ENCODE measurements at regions not wholly inside any gene's neighbourhood (a gene's known extent, or its start where the extent isn't known, plus 50 kb on each side); places are given as distances from the start of the nearest gene placed in this dataset.

DNA sequence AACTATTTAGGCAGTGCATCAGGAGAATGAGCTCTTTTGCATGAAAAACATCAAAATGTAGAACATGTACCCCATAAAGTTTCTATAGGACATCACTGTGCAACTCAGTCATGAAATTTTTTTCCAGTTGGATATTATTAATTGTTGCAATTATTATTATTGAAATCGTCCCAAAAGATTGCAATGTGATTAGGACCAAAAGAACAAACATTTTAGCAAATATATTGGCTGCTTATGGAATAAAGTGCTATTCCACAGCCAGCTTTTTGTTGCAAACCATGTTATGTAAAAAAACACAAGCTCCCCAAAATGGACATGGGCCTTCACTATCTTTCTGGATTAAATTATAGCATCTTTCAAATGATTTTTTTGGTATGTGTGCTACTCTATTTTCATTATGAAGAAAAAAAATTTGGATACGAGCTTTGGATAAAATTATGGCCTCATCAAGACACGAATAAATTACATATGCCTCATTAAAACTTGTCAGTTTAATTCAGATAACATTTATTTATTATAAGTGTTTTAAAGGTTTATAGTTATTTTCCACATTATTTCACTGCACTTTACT lies 262.7 kb upstream of the TCF21 start:
- DNase-seq (ENCODE audit: extremely low read depth in 1 of 4, low spot score in 3 of 4) (no peak), FAIRE-seq (no peak), ATAC-seq (no peak)
- WGBS (ENCODE audit: insufficient coverage, low coverage, missing lambda C conversion rate) = 0% methylated on average over 3 of the region's 3 CpGs
- Histone ChIP-seq H3K9me3 (replicated peaks; ENCODE audit: control insufficient read depth, insufficient read depth, low read depth, low read length) (no peaks in the 10 kb centered on the region), H3K4me3 (no peak overlapping the region), H3K27ac (ENCODE audit: extremely low read depth, low read depth, low read length) (no peak overlapping the region), H3K4me1 (replicated peaks in 1 of 2; ENCODE audit: control insufficient read depth in 2 of 2, insufficient read depth in 2 of 2, low read length in 2 of 2) (no peaks in the 10 kb centered on the region), H3K79me2 (ENCODE audit: control insufficient read depth, insufficient read depth, low read length) (no peaks in the 10 kb centered on the region), H3K9me1 (ENCODE audit: control insufficient read depth, insufficient read depth, low read length) (no peaks in the 10 kb centered on the region), H4K20me1 (replicated peaks; ENCODE audit: control insufficient read depth, insufficient read depth, low read length) (no peaks in the 10 kb centered on the region), H2AFZ (ENCODE audit: low read depth, low read length) (no peak overlapping the region), H3K27me3 (ENCODE audit: control insufficient read depth in 2 of 2, insufficient read depth in 2 of 2, low read length in 2 of 2) (no peaks in the 10 kb centered on the region), H3K4me2 (ENCODE audit: insufficient read depth, low read length) (no peak overlapping the region), H3K36me3 (ENCODE audit: control insufficient read depth, insufficient read depth, low read length) (no peaks in the 10 kb centered on the region), H3K9ac (ENCODE audit: insufficient read depth in 1 of 2, low read depth in 2 of 2, low read length in 2 of 2) (no peak overlapping the region)
- in situ Hi-C loops (cut with MboI) = no loop called here
- TF ChIP-seq ZMIZ1 (IDR thresholded peaks at IDR 0.05; ENCODE audit: low read depth in 2 of 2, low read length in 2 of 2) = no peak
- TF ChIP-seq PYGO2 (tag; IDR thresholded peaks at IDR 0.05) = no peak
- no peak for TF ChIP-seq PREB (CRISPR knock-in tag; IDR thresholded peaks at IDR 0.05)
- no peak for TF ChIP-seq E2F3 (CRISPR knock-in tag; IDR thresholded peaks at IDR 0.05)
- no peak for TF ChIP-seq ZNF589 (CRISPR knock-in tag; IDR thresholded peaks at IDR 0.05; ENCODE audit: low read depth)
- TF ChIP-seq HMG20A (CRISPR knock-in tag; conservative IDR thresholded peaks at IDR 0.05) = no peak
- no peak for TF ChIP-seq ETV5 (CRISPR knock-in tag; IDR thresholded peaks at IDR 0.05; ENCODE audit: low read depth)
- no peak for TF ChIP-seq EWSR1 (IDR thresholded peaks at IDR 0.05; ENCODE audit: borderline replicate concordance, low read depth, partially characterized antibody)
- no peak for TF ChIP-seq ZNF444 (CRISPR knock-in tag; IDR thresholded peaks at IDR 0.05)
- TF ChIP-seq MAFG (tag; conservative IDR thresholded peaks at IDR 0.05) = no peak
- no peak for TF ChIP-seq SMARCC2 (IDR thresholded peaks at IDR 0.05; ENCODE audit: low read depth)
- no peak for TF ChIP-seq GTF2A2 (tag; IDR thresholded peaks at IDR 0.05)
- TF ChIP-seq BRD9 (IDR thresholded peaks at IDR 0.05; ENCODE audit: low read depth, partially characterized antibody) = no peak
- TF ChIP-seq ZNF41 (CRISPR knock-in tag; conservative IDR thresholded peaks at IDR 0.05) = no peak
- TF ChIP-seq, protein P1, sequence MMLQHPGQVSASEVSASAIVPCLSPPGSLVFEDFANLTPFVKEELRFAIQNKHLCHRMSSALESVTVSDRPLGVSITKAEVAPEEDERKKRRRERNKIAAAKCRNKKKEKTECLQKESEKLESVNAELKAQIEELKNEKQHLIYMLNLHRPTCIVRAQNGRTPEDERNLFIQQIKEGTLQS (IDR thresholded peaks at IDR 0.05) = no peak
- TF ChIP-seq, protein P1 (CRISPR knock-in tag; conservative IDR thresholded peaks at IDR 0.05) = no peak
- TF ChIP-seq MEF2A (IDR thresholded peaks at IDR 0.05; ENCODE audit: control insufficient read depth, low read depth, low read length) = no peak
- TF ChIP-seq MTF1 (CRISPR knock-in tag; IDR thresholded peaks at IDR 0.05; ENCODE audit: borderline replicate concordance) = no peak
- intact Hi-C loops (cut with micrococcal nuclease) = no loop called here
- CTCF ChIA-PET (ENCODE audit: low intra/inter-chr PET ratio) = no interaction called here
- no TSS peak for BruUV-seq (replicated peaks)
- POLR2A ChIA-PET = no interaction called here

All from K562 (cell line).